IMR-90 (cell line): ENCODE measurements at regions not wholly inside any gene's neighbourhood (a gene's known extent, or its start where the extent isn't known, plus 50 kb on each side); places are given as distances from the start of the nearest gene placed in this dataset.

Source experiments
- ATAC-seq: fragments of 200-7000 bp; cut with Tn5 transposase; 2 replicates; pipeline ENCODE4 v1.9.1; 2020; ENCODE audit warnings: low read depth, mild to moderate bottlenecking, moderate library complexity
- BruUV-seq: library from RNA; stranded (reverse); fragments of 400-500 nt; replicated peaks from 2 replicates; lab custom pipeline; 2021; lab: Mats Ljungman, UMichigan
- CTCF ChIA-PET: fragments of 300-600 bp; formaldehyde crosslinking; extraction: SDS; loops from one replicate; lab custom pipeline; 2021; ENCODE audit warnings: antibody characterized with exemption; lab: Yijun Ruan, JAX
- POLR2A ChIA-PET: fragments of 300-600 bp; sonication (Branson Sonifier 250); formaldehyde crosslinking; loops from one replicate; lab custom pipeline; 2022; ENCODE audit warnings: antibody characterized with exemption; ENCODE audit not compliant: unreplicated experiment; lab: Charles Lee
- DNase-seq: peaks from one replicate; pipeline ENCODE4 v3.0.0; 2013
- H2AFZ ChIP-seq: replicated peaks from 2 replicates; pipeline ENCODE3; 2013; ENCODE audit warnings: low read length, mild to moderate bottlenecking; ENCODE audit not compliant: poor library complexity
- H2AK5ac ChIP-seq: 2 replicates; pipeline ENCODE4 v1.6.1; 2013; ENCODE audit warnings: low read depth, low read length, inconsistent platforms
- H2AK9ac ChIP-seq: replicated peaks from 2 replicates; pipeline ENCODE3; 2013; ENCODE audit warnings: mild to moderate bottlenecking, low read depth, low read length, moderate library complexity; ENCODE audit not compliant: poor library complexity
- H2BK120ac ChIP-seq: 2 replicates; pipeline ENCODE4 v1.6.1; 2013; ENCODE audit warnings: low read depth, low read length, inconsistent platforms
- H2BK15ac ChIP-seq: 3 replicates; pipeline ENCODE4 v1.6.1; 2013; ENCODE audit warnings: low read depth, low read length, inconsistent platforms
- H2BK20ac ChIP-seq: 2 replicates; pipeline ENCODE4 v1.6.1; 2013; ENCODE audit warnings: low read depth, mild to moderate bottlenecking, inconsistent platforms, low read length, moderate library complexity
- H2BK5ac ChIP-seq: 2 replicates; pipeline ENCODE4 v1.6.1; 2013; ENCODE audit warnings: mild to moderate bottlenecking, low read depth, low read length, inconsistent platforms; ENCODE audit not compliant: poor library complexity, severe bottlenecking
- H3K14ac ChIP-seq: replicated peaks from 2 replicates; pipeline ENCODE4 v1.6.1; 2013; ENCODE audit warnings: low read depth, low read length, inconsistent platforms
- H3K18ac ChIP-seq: 2 replicates; pipeline ENCODE4 v1.6.1; 2013; ENCODE audit warnings: low read depth, low read length, control low read depth
- H3K23ac ChIP-seq: 2 replicates; pipeline ENCODE4 v1.6.1; 2013; ENCODE audit warnings: low read depth, low read length, inconsistent platforms
- H3K27ac ChIP-seq: 2 replicates; pipeline ENCODE4 v1.5.1; 2013; ENCODE audit warnings: mild to moderate bottlenecking, control low read depth, low read length; ENCODE audit not compliant: insufficient read depth
- H3K27me3 ChIP-seq: 2 replicates; pipeline ENCODE4 v1.6.1; 2013; ENCODE audit warnings: low read length; ENCODE audit not compliant: control insufficient read depth, insufficient read depth
- H3K36me3 ChIP-seq: 2 replicates; pipeline ENCODE4 v1.6.1; 2013; ENCODE audit warnings: low read length, mixed read lengths; ENCODE audit not compliant: control insufficient read depth, insufficient read depth
- H3K4ac ChIP-seq: 2 replicates; pipeline ENCODE4 v1.6.1; 2013; ENCODE audit warnings: low read depth, low read length, inconsistent platforms
- H3K4me1 ChIP-seq: 2 replicates; pipeline ENCODE4 v1.6.1; 2013; ENCODE audit warnings: low read length, mixed read lengths; ENCODE audit not compliant: control insufficient read depth, insufficient read depth
- H3K4me2 ChIP-seq: 2 replicates; pipeline ENCODE4 v1.6.1; 2013; ENCODE audit warnings: low read depth, mild to moderate bottlenecking, control low read depth, low read length, moderate library complexity
- H3K4me3 ChIP-seq: 2 replicates; pipeline ENCODE4 v1.5.1; 2013; ENCODE audit warnings: low read depth, mild to moderate bottlenecking, control low read depth, low read length, moderate library complexity; ENCODE audit not compliant: insufficient read depth
- H3K56ac ChIP-seq: 2 replicates; pipeline ENCODE4 v1.6.1; 2013; ENCODE audit warnings: low read length, inconsistent platforms; ENCODE audit not compliant: insufficient read depth; ENCODE audit errors: extremely low read depth
- H3K79me1 ChIP-seq, 2 experiments: 2 replicates each; pipeline ENCODE4 v1.6.1; 2013; ENCODE audit warnings: low read length in 2 of 2, inconsistent platforms in 1 of 2, low read depth in 1 of 2
- H3K9ac ChIP-seq: 2 replicates; pipeline ENCODE4 v1.6.1; 2013; ENCODE audit warnings: low read depth, low read length, control low read depth
- H3K9me1 ChIP-seq: 2 replicates; pipeline ENCODE4 v1.6.1; 2013; ENCODE audit warnings: low read length, inconsistent platforms; ENCODE audit not compliant: insufficient read depth
- H3K9me3 ChIP-seq: 2 replicates; pipeline ENCODE4 v1.6.1; 2013; ENCODE audit warnings: low read length; ENCODE audit not compliant: control insufficient read depth, insufficient read depth
- H4K20me1 ChIP-seq: 2 replicates; pipeline ENCODE4 v1.6.1; 2013; ENCODE audit warnings: low read length, inconsistent platforms; ENCODE audit not compliant: insufficient read depth
- H4K5ac ChIP-seq: 2 replicates; pipeline ENCODE4 v1.6.1; 2013; ENCODE audit warnings: mild to moderate bottlenecking, low read depth, low read length, control low read depth
- H4K8ac ChIP-seq, 2 experiments: 2 replicates each; pipeline ENCODE4 v1.6.1; 2013; ENCODE audit warnings: low read depth in 2 of 2, low read length in 2 of 2, control low read depth in 1 of 2, inconsistent platforms in 1 of 2
- H4K91ac ChIP-seq: 2 replicates; pipeline ENCODE4 v1.6.1; 2013; ENCODE audit warnings: low read depth, low read length, inconsistent platforms; ENCODE audit not compliant: insufficient read depth
- POLR2A ChIP-seq: IDR thresholded peaks from 2 replicates; pipeline ENCODE4 v1.6.1; 2012; ENCODE audit warnings: mild to moderate bottlenecking, low read depth, low read length
- RCOR1 ChIP-seq: IDR thresholded peaks from 2 replicates; pipeline ENCODE4 v1.6.1; 2012; ENCODE audit warnings: mild to moderate bottlenecking, low read length, improper control_type of control experiment; ENCODE audit not compliant: insufficient replicate concordance
- dilution Hi-C: fragments of 300-500 bp; cut with HindIII; formaldehyde crosslinking; loops from one replicate; pipeline ENCODE4 v1.14.3; 2018; ENCODE audit warnings: low sequenced_read_pairs; ENCODE audit not compliant: unreplicated experiment
- in situ Hi-C: fragments of 300-500 bp; cut with MboI; formaldehyde crosslinking; loops from 3 replicates; pipeline ENCODE4 v1.14.3; 2019; ENCODE audit warnings: low sequenced_read_pairs, inconsistent platforms, mixed read lengths
- intact Hi-C: fragments of 100-400 bp; cut with micrococcal nuclease; formaldehyde crosslinking; loops from 2 replicates; pipeline ENCODE4 v1.10.0; 2022
- TF ChIP-seq, protein P1 (sequence below): conservative IDR thresholded peaks from 2 replicates; pipeline ENCODE4 v1.5.1; 2012; ENCODE audit warnings: mild to moderate bottlenecking, low read depth, low read length, improper control_type of control experiment

DNA sequence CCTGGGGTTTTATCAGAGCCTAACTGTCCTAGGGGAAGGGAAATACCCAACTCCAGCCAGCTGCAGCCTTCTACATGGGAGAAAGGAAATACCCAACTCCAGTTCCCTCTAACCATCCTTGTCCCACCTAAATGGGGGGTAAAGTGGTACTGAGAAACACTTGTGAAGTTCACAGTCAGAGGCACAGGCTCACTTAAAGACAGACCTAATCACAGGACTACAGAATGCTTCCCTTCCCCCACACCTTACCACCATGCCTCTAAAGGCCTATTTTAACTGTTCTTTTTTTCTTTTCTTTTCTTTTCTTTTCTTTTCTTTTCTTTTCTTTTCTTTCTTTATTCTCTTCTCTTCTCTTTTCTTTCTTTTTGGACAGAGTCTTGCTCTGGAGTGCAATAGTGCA, 324.6 kb downstream of the SPATA17 start:
- H3K56ac ChIP-seq: no peak overlapping the region
- no peaks in the 10 kb centered on the region for H3K4me1 ChIP-seq
- no peak overlapping the region for H3K14ac ChIP-seq
- H2BK20ac ChIP-seq: no peak overlapping the region
- no peak overlapping the region for H2AFZ ChIP-seq
- no peak for DNase-seq
- H4K5ac ChIP-seq: no peak overlapping the region
- no peak overlapping the region for H3K4ac ChIP-seq
- H3K23ac ChIP-seq: no peak overlapping the region
- H2AK5ac ChIP-seq: no peak overlapping the region
- H4K20me1 ChIP-seq: no peaks in the 10 kb centered on the region
- H3K9ac ChIP-seq: no peak overlapping the region
- H2AK9ac ChIP-seq: no peak overlapping the region
- dilution Hi-C loops (no loop called here), in situ Hi-C loops (no loop called here), intact Hi-C loops (no loop called here)
- no peak overlapping the region for H3K4me2 ChIP-seq
- no peak overlapping the region for H3K27ac ChIP-seq
- no peaks in the 10 kb centered on the region for H3K79me1 ChIP-seq
- no peak for ATAC-seq
- no peak overlapping the region for H2BK5ac ChIP-seq
- no peak overlapping the region for H2BK15ac ChIP-seq
- TF ChIP-seq POLR2A (no peak), RCOR1 (no peak)
- TF ChIP-seq, protein P1, sequence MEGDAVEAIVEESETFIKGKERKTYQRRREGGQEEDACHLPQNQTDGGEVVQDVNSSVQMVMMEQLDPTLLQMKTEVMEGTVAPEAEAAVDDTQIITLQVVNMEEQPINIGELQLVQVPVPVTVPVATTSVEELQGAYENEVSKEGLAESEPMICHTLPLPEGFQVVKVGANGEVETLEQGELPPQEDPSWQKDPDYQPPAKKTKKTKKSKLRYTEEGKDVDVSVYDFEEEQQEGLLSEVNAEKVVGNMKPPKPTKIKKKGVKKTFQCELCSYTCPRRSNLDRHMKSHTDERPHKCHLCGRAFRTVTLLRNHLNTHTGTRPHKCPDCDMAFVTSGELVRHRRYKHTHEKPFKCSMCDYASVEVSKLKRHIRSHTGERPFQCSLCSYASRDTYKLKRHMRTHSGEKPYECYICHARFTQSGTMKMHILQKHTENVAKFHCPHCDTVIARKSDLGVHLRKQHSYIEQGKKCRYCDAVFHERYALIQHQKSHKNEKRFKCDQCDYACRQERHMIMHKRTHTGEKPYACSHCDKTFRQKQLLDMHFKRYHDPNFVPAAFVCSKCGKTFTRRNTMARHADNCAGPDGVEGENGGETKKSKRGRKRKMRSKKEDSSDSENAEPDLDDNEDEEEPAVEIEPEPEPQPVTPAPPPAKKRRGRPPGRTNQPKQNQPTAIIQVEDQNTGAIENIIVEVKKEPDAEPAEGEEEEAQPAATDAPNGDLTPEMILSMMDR: no peak
- no peak overlapping the region for H4K8ac ChIP-seq
- 0 out of 2 replicates have a peak, but pooled peaks cover 2% of the 10 kb centered on the region for H3K9me3 ChIP-seq
- H3K36me3 ChIP-seq: no peaks in the 10 kb centered on the region
- H3K18ac ChIP-seq: no peak overlapping the region
- no peak overlapping the region for H4K91ac ChIP-seq
- no peaks in the 10 kb centered on the region for H3K9me1 ChIP-seq
- no peak overlapping the region for H3K4me3 ChIP-seq
- ChIA-PET POLR2A (no interaction called here), CTCF (interaction anchor here (0.6 kb wide), 1 partner anchor 9 kb away, joined by 4 read pairs; no protein-coding TSS in a partner anchor)
- no TSS peak for BruUV-seq
- no peaks in the 10 kb centered on the region for H3K27me3 ChIP-seq
- H2BK120ac ChIP-seq: no peak overlapping the region
